ENCODE measurements at regions not wholly inside any gene's neighbourhood (a gene's known extent, or its start where the extent isn't known, plus 50 kb on each side); places are given as distances from the start of the nearest gene placed in this dataset.

- DNase-seq, result no peak
- Mint-ChIP-seq H3K36me3 (no peaks in the 10 kb centered on the region), H3K9me3 (no peaks in the 10 kb centered on the region), H3K27me3 (peaks cover 3 to 37% (median 9%) of the 10 kb centered on the region in 5 donors), H3K27ac (no peak overlapping the region), H3K4me3 (no peak overlapping the region), H3K4me1 (peaks cover 0 to 3% (median 0%) of the 10 kb centered on the region in 4 donors)
- POLR2A ChIA-PET, result no interaction called here
- ATAC-seq, result no peak
Observed at GRCh38 chr15:94747510-94747909, 516.1 kb downstream of the MCTP2 start.

- H3K9me3 Mint-ChIP-seq, result no peaks in the 10 kb centered on the region
- H3K4me1 Mint-ChIP-seq, result peaks cover 0 to 3% (median 0%) of the 10 kb centered on the region in 4 donors
- no peak for ATAC-seq
- peaks cover 0 to 26% (median 9%) of the 10 kb centered on the region in 5 donors for H3K27me3 Mint-ChIP-seq
- DNase-seq, result no peak
- H3K36me3 Mint-ChIP-seq, result no peaks in the 10 kb centered on the region
- H3K27ac Mint-ChIP-seq, result no peak overlapping the region
- no peak overlapping the region for H3K4me3 Mint-ChIP-seq
- POLR2A ChIA-PET, result no interaction called here
Observed at GRCh38 chr15:94749811-94750617, 518.7 kb downstream of the MCTP2 start.

GRCh38 chr15:94760348-94760747 lies 529.0 kb downstream of the MCTP2 start:
- no peak overlapping the region for H3K27ac Mint-ChIP-seq
- peaks cover 0 to 6% (median 0%) of the 10 kb centered on the region in 5 donors for H3K27me3 Mint-ChIP-seq
- no peaks in the 10 kb centered on the region for H3K4me1 Mint-ChIP-seq
- H3K4me3 Mint-ChIP-seq, result no peak overlapping the region
- H3K36me3 Mint-ChIP-seq, result no peaks in the 10 kb centered on the region
- ATAC-seq (no peak), DNase-seq (no peak)
- POLR2A ChIA-PET, result no interaction called here
- H3K9me3 Mint-ChIP-seq, result peaks cover 0 to 1% (median 0%) of the 10 kb centered on the region in 9 donors

- Mint-ChIP-seq H3K4me3 (no peak overlapping the region), H3K4me1 (no peaks in the 10 kb centered on the region), H3K27me3 (peaks cover 0 to 9% (median 3%) of the 10 kb centered on the region in 5 donors), H3K36me3 (no peaks in the 10 kb centered on the region), H3K9me3 (peaks cover 0 to 1% (median 0%) of the 10 kb centered on the region in 9 donors), H3K27ac (peak overlapping the region in 1 of 10 donors; percentile 37)
- DNase-seq (no peak), ATAC-seq (no peak)
- POLR2A ChIA-PET, result no interaction called here
Observed at GRCh38 chr15:94761574-94761973, 530.2 kb downstream of the MCTP2 start.

GRCh38 chr15:94769089-94769488 lies 537.7 kb downstream of the MCTP2 start:
- Mint-ChIP-seq H3K4me3 (no peak overlapping the region), H3K36me3 (no peaks in the 10 kb centered on the region), H3K4me1 (no peaks in the 10 kb centered on the region), H3K27me3 (peaks cover 0 to 30% (median 2%) of the 10 kb centered on the region in 5 donors), H3K9me3 (peaks cover 0 to 6% (median 0%) of the 10 kb centered on the region in 9 donors), H3K27ac (no peak overlapping the region)
- DNase-seq (no peak), ATAC-seq (no peak)
- POLR2A ChIA-PET, result no interaction called here

GRCh38 chr15:94770199-94770598 lies 538.8 kb downstream of the MCTP2 start:
- H3K4me1 Mint-ChIP-seq, result no peaks in the 10 kb centered on the region
- POLR2A ChIA-PET, result no interaction called here
- no peak overlapping the region for H3K4me3 Mint-ChIP-seq
- DNase-seq, result no peak
- no peak for ATAC-seq
- no peaks in the 10 kb centered on the region for H3K36me3 Mint-ChIP-seq
- peaks cover 0 to 30% (median 2%) of the 10 kb centered on the region in 5 donors for H3K27me3 Mint-ChIP-seq
- H3K27ac Mint-ChIP-seq, result no peak overlapping the region
- peaks cover 0 to 9% (median 0%) of the 10 kb centered on the region in 9 donors for H3K9me3 Mint-ChIP-seq

- H3K4me3 Mint-ChIP-seq, result no peak overlapping the region
- H3K27me3 Mint-ChIP-seq, result peaks cover 0 to 25% (median 4%) of the 10 kb centered on the region in 5 donors
- ATAC-seq (no peak), DNase-seq (no peak)
- H3K27ac Mint-ChIP-seq, result no peak overlapping the region
- peaks cover 0 to 5% (median 2%) of the 10 kb centered on the region in 3 donors for H3K36me3 Mint-ChIP-seq
- H3K4me1 Mint-ChIP-seq, result no peaks in the 10 kb centered on the region
- H3K9me3 Mint-ChIP-seq, result peaks cover 0 to 10% (median 3%) of the 10 kb centered on the region in 9 donors
- POLR2A ChIA-PET, result no interaction called here
Observed at GRCh38 chr15:94777037-94777436, 545.7 kb downstream of the MCTP2 start.

- POLR2A ChIA-PET, result no interaction called here
- peaks cover 0 to 25% (median 4%) of the 10 kb centered on the region in 5 donors for H3K27me3 Mint-ChIP-seq
Observed at GRCh38 chr15:94778840-94779239, 547.5 kb downstream of the MCTP2 start.

GRCh38 chr15:94780166-94780565 lies 548.8 kb downstream of the MCTP2 start:
- no peak for DNase-seq
- POLR2A ChIA-PET, result no interaction called here
- Mint-ChIP-seq H3K4me3 (no peak overlapping the region), H3K36me3 (peaks cover 0 to 5% (median 2%) of the 10 kb centered on the region in 3 donors), H3K9me3 (peaks cover 0 to 11% (median 0%) of the 10 kb centered on the region in 9 donors), H3K27me3 (peaks cover 2 to 25% (median 4%) of the 10 kb centered on the region in 5 donors), H3K27ac (no peak overlapping the region), H3K4me1 (no peaks in the 10 kb centered on the region)
- ATAC-seq, result no peak

More at GRCh38 chr15:94778840-94779239, 547.5 kb downstream of the MCTP2 start:
- Mint-ChIP-seq H3K9me3 (peaks cover 0 to 11% (median 3%) of the 10 kb centered on the region in 9 donors), H3K27ac (no peak overlapping the region), H3K36me3 (peaks cover 0 to 5% (median 2%) of the 10 kb centered on the region in 3 donors), H3K4me1 (no peaks in the 10 kb centered on the region), H3K4me3 (no peak overlapping the region)
- ATAC-seq (no peak), DNase-seq (no peak)

- no peak for DNase-seq
- no peak for ATAC-seq
- H3K4me3 Mint-ChIP-seq, result no peak overlapping the region
- no peak overlapping the region for H3K27ac Mint-ChIP-seq
- H3K4me1 Mint-ChIP-seq, result no peaks in the 10 kb centered on the region
- peaks cover 2 to 17% (median 6%) of the 10 kb centered on the region in 5 donors for H3K27me3 Mint-ChIP-seq
- POLR2A ChIA-PET, result no interaction called here
- H3K36me3 Mint-ChIP-seq, result peaks cover 0 to 14% (median 2%) of the 10 kb centered on the region in 3 donors
- H3K9me3 Mint-ChIP-seq, result peaks cover 0 to 17% (median 3%) of the 10 kb centered on the region in 9 donors
Observed at GRCh38 chr15:94785091-94785490, 553.7 kb downstream of the MCTP2 start.

GRCh38 chr15:94791008-94791407 lies 559.6 kb downstream of the MCTP2 start:
- H3K27me3 Mint-ChIP-seq, result peaks cover 3 to 24% (median 12%) of the 10 kb centered on the region in 5 donors
- H3K27ac Mint-ChIP-seq, result no peak overlapping the region
- POLR2A ChIA-PET, result no interaction called here
- ATAC-seq (no peak), DNase-seq (no peak)
- H3K36me3 Mint-ChIP-seq, result peaks cover 0 to 10% (median 0%) of the 10 kb centered on the region in 3 donors
- no peaks in the 10 kb centered on the region for H3K4me1 Mint-ChIP-seq
- H3K9me3 Mint-ChIP-seq, result peaks cover 0 to 25% (median 0%) of the 10 kb centered on the region in 9 donors
- H3K4me3 Mint-ChIP-seq, result no peak overlapping the region

GRCh38 chr15:94791510-94791909 lies 560.1 kb downstream of the MCTP2 start:
- Mint-ChIP-seq H3K27me3 (peaks cover 3 to 24% (median 12%) of the 10 kb centered on the region in 5 donors), H3K27ac (no peak overlapping the region), H3K9me3 (peaks cover 0 to 25% (median 0%) of the 10 kb centered on the region in 9 donors), H3K4me1 (no peaks in the 10 kb centered on the region), H3K4me3 (no peak overlapping the region), H3K36me3 (peaks cover 0 to 10% (median 0%) of the 10 kb centered on the region in 3 donors)
- DNase-seq (no peak), ATAC-seq (no peak)
- POLR2A ChIA-PET, result no interaction called here

- DNase-seq (no peak), ATAC-seq (no peak)
- Mint-ChIP-seq H3K4me1 (no peaks in the 10 kb centered on the region), H3K27me3 (peaks cover 2 to 21% (median 10%) of the 10 kb centered on the region in 5 donors), H3K27ac (no peak overlapping the region), H3K9me3 (peaks cover 0 to 25% (median 2%) of the 10 kb centered on the region in 9 donors), H3K4me3 (no peak overlapping the region), H3K36me3 (peaks cover 0 to 6% (median 0%) of the 10 kb centered on the region in 3 donors)
- POLR2A ChIA-PET, result no interaction called here
Observed at GRCh38 chr15:94792196-94792595, 560.8 kb downstream of the MCTP2 start.
